ENCODE measurements at regions not wholly inside any gene's neighbourhood (a gene's known extent, or its start where the extent isn't known, plus 50 kb on each side); places are given as distances from the start of the nearest gene placed in this dataset.

GRCh38 chrX:69321789-69322188 is 156.5 kb upstream of the PJA1 start:
- Histone ChIP-seq H3K9ac (no peak overlapping the region), H3K79me2 (ENCODE audit: insufficient read depth, low read depth) (no peaks in the 10 kb centered on the region), H3K27me3 (ENCODE audit: insufficient read depth, low read depth) (no peaks in the 10 kb centered on the region), H3K27ac (no peak overlapping the region), H3K36me3 (ENCODE audit: insufficient read depth) (no peaks in the 10 kb centered on the region), H3K4me3 (IDR thresholded peaks at IDR 0.05; ENCODE audit: insufficient read depth, low read depth, low read length) (no peak overlapping the region), H4K20me1 (ENCODE audit: insufficient read depth) (no peaks in the 10 kb centered on the region), H3K4me2 (no peak overlapping the region), H3K4me1 (ENCODE audit: low read depth, poor library complexity, severe bottlenecking) (no peaks in the 10 kb centered on the region), H2AFZ (ENCODE audit: low read depth) (no peak overlapping the region)
- no peak for TF ChIP-seq CTCF (conservative IDR thresholded peaks at IDR 0.05; ENCODE audit: low read depth, low read length)

- no peak overlapping the region for H3K9ac ChIP-seq
- TF ChIP-seq CTCF (conservative IDR thresholded peaks at IDR 0.05; ENCODE audit: low read depth, low read length), result no peak
- no peak overlapping the region for H2AFZ ChIP-seq (ENCODE audit: low read depth)
- no peaks in the 10 kb centered on the region for H3K4me1 ChIP-seq (ENCODE audit: low read depth, poor library complexity, severe bottlenecking)
- H3K4me2 ChIP-seq, result no peak overlapping the region
- no peak overlapping the region for H3K27ac ChIP-seq
- no peaks in the 10 kb centered on the region for H3K27me3 ChIP-seq (ENCODE audit: insufficient read depth, low read depth)
- no peaks in the 10 kb centered on the region for H3K36me3 ChIP-seq (ENCODE audit: insufficient read depth)
- H4K20me1 ChIP-seq (ENCODE audit: insufficient read depth), result no peaks in the 10 kb centered on the region
- H3K79me2 ChIP-seq (ENCODE audit: insufficient read depth, low read depth), result no peaks in the 10 kb centered on the region
- no peak overlapping the region for H3K4me3 ChIP-seq (IDR thresholded peaks at IDR 0.05; ENCODE audit: insufficient read depth, low read depth, low read length)
Observed at GRCh38 chrX:69321006-69321655, 155.9 kb upstream of the PJA1 start.

- Histone ChIP-seq H3K4me2 (no peak overlapping the region), H4K20me1 (ENCODE audit: insufficient read depth) (no peaks in the 10 kb centered on the region), H3K9ac (no peak overlapping the region), H3K4me3 (IDR thresholded peaks at IDR 0.05; ENCODE audit: insufficient read depth, low read depth, low read length) (no peak overlapping the region), H2AFZ (ENCODE audit: low read depth) (no peak overlapping the region), H3K27ac (no peak overlapping the region), H3K79me2 (ENCODE audit: insufficient read depth, low read depth) (no peaks in the 10 kb centered on the region), H3K36me3 (ENCODE audit: insufficient read depth) (no peaks in the 10 kb centered on the region), H3K27me3 (ENCODE audit: insufficient read depth, low read depth) (no peaks in the 10 kb centered on the region), H3K4me1 (ENCODE audit: low read depth, poor library complexity, severe bottlenecking) (no peaks in the 10 kb centered on the region)
- no peak for TF ChIP-seq CTCF (conservative IDR thresholded peaks at IDR 0.05; ENCODE audit: low read depth, low read length)
Observed at GRCh38 chrX:69320116-69320515, 154.9 kb upstream of the PJA1 start.

GRCh38 chrX:69319376-69319775 is 154.1 kb upstream of the PJA1 start:
- TF ChIP-seq CTCF (conservative IDR thresholded peaks at IDR 0.05; ENCODE audit: low read depth, low read length), result no peak
- Histone ChIP-seq H3K4me3 (IDR thresholded peaks at IDR 0.05; ENCODE audit: insufficient read depth, low read depth, low read length) (no peak overlapping the region), H3K4me1 (ENCODE audit: low read depth, poor library complexity, severe bottlenecking) (no peaks in the 10 kb centered on the region), H2AFZ (ENCODE audit: low read depth) (no peak overlapping the region), H3K4me2 (no peak overlapping the region), H3K36me3 (ENCODE audit: insufficient read depth) (no peaks in the 10 kb centered on the region), H3K27ac (no peak overlapping the region), H3K27me3 (ENCODE audit: insufficient read depth, low read depth) (no peaks in the 10 kb centered on the region), H3K79me2 (ENCODE audit: insufficient read depth, low read depth) (no peaks in the 10 kb centered on the region), H3K9ac (no peak overlapping the region), H4K20me1 (ENCODE audit: insufficient read depth) (no peaks in the 10 kb centered on the region)
